SK-N-SH (cell line): ENCODE measurements at regions not wholly inside any gene's neighbourhood (a gene's known extent, or its start where the extent isn't known, plus 50 kb on each side); places are given as distances from the start of the nearest gene placed in this dataset.

Experiments
- CTCF ChIA-PET: fragments of 300-600, 350-600 bp; formaldehyde crosslinking; extraction: SDS; loops from one replicate; lab custom pipeline; 2021; lab: Yijun Ruan, JAX
- POLR2A ChIA-PET: fragments of 350-600 bp; sonication (Branson Sonifier 250); formaldehyde crosslinking; extraction: SDS; loops from one replicate; lab custom pipeline; 2020; ENCODE audit warnings: antibody characterized with exemption, inconsistent platforms; lab: Yijun Ruan, JAX
- DNase-seq: peaks from one replicate; pipeline ENCODE4 v3.0.0; 2012
- H2AFZ ChIP-seq: fragments of 200-600 bp; sonication (generic); 2 replicates; pipeline ENCODE4 v1.8.1; 2016; ENCODE audit warnings: antibody characterized with exemption, mild to moderate bottlenecking, low read depth
- H3F3A ChIP-seq: fragments of 200-600 bp; sonication (generic); replicated peaks from 2 replicates; pipeline ENCODE3; 2016; ENCODE audit warnings: antibody characterized with exemption, mild to moderate bottlenecking; ENCODE audit not compliant: insufficient read depth
- H3K27ac ChIP-seq, 2 experiments: fragments of 200-500 bp in 1 of 2; fragments of 200-600 bp in 1 of 2; sonication (Bioruptor generic) in 1 of 2; sonication (generic), shearing (Covaris generic) in 1 of 2; 2 replicates each; pipeline versions ENCODE4 v1.5.1 to v1.6.1; 2014 to 2016; ENCODE audit warnings: low read depth in 2 of 2, inconsistent platforms in 1 of 2, low read length in 1 of 2, mild to moderate bottlenecking in 1 of 2, mixed read lengths in 1 of 2
- H3K27me3 ChIP-seq: fragments of 200-600 bp; sonication (generic), shearing (Covaris generic); 2 replicates; pipeline ENCODE4 v1.6.1; 2016; ENCODE audit warnings: mixed run types; ENCODE audit not compliant: insufficient read depth
- H3K36me3 ChIP-seq, 2 experiments: fragments of 200-500 bp in 1 of 2; fragments of 200-600 bp in 1 of 2; sonication (Bioruptor generic) in 1 of 2; sonication (generic) in 1 of 2; replicated peaks in 1 of 2; 2 replicates each; pipeline versions ENCODE3 to v1.5.1; 2014 to 2016; ENCODE audit warnings: low read length in 1 of 2, mild to moderate bottlenecking in 1 of 2; ENCODE audit not compliant: insufficient read depth in 2 of 2, control insufficient read depth in 1 of 2
- H3K4me1 ChIP-seq, 2 experiments: fragments of 200-500 bp in 1 of 2; fragments of 200-600 bp in 1 of 2; sonication (Bioruptor generic) in 1 of 2; sonication (generic), shearing (Covaris generic) in 1 of 2; 2 replicates each; pipeline versions ENCODE4 v1.5.1 to v1.6.1; 2014 to 2016; ENCODE audit warnings: low read depth in 1 of 2, low read length in 1 of 2, mixed run types in 1 of 2; ENCODE audit not compliant: insufficient read depth in 2 of 2, control insufficient read depth in 1 of 2
- H3K4me2 ChIP-seq: fragments of 200-600 bp; sonication (generic), shearing (Covaris generic); 2 replicates; pipeline ENCODE4 v1.6.1; 2017; ENCODE audit warnings: mixed run types
- H3K4me3 ChIP-seq, 2 experiments: fragments of 200-500 bp in 1 of 2; fragments of 200-600 bp in 1 of 2; sonication (Bioruptor generic) in 1 of 2; sonication (generic), shearing (Covaris generic) in 1 of 2; 2 replicates each; pipeline versions ENCODE4 v1.5.1 to v1.8.1; 2014 to 2016; ENCODE audit warnings: low read depth in 2 of 2, inconsistent platforms in 1 of 2, low read length in 1 of 2, mild to moderate bottlenecking in 1 of 2, mixed read lengths in 1 of 2, moderate library complexity in 1 of 2
- H3K79me2 ChIP-seq: fragments of 200-600 bp; sonication (generic); 2 replicates; pipeline ENCODE4 v1.8.1; 2017; ENCODE audit warnings: mild to moderate bottlenecking; ENCODE audit not compliant: insufficient read depth
- H3K9ac ChIP-seq: fragments of 200-600 bp; sonication (generic); 2 replicates; pipeline ENCODE4 v1.6.1; 2017; ENCODE audit warnings: mixed run types
- H3K9me2 ChIP-seq: fragments of 200-600 bp; sonication (generic); 2 replicates; pipeline ENCODE4 v1.6.1; 2017; ENCODE audit warnings: mixed run types
- H3K9me3 ChIP-seq: fragments of 200-600 bp; sonication (generic); 2 replicates; pipeline ENCODE4 v1.6.1; 2017; ENCODE audit warnings: mixed run types, mild to moderate bottlenecking, moderate library complexity
- H4K20me1 ChIP-seq: fragments of 200-600 bp; sonication (generic); 2 replicates; pipeline ENCODE4 v1.6.1; 2017; ENCODE audit warnings: mild to moderate bottlenecking, mixed run types; ENCODE audit not compliant: insufficient read depth
- CHD2 ChIP-seq: fragments of 150-350 bp; IDR thresholded peaks from 2 replicates; pipeline ENCODE4 v1.6.1; 2018; ENCODE audit warnings: low read length; ENCODE audit not compliant: partially characterized antibody
- ELF1 ChIP-seq: IDR thresholded peaks from 2 replicates; pipeline ENCODE4 v1.4.0; 2012
- EP300 ChIP-seq, 2 experiments: IDR thresholded peaks; 2 replicates each; pipeline versions ENCODE4 v1.4.0 to v1.6.1; 2012; ENCODE audit warnings: borderline replicate concordance in 1 of 2, low read depth in 1 of 2, low read length in 1 of 2
- EZH2phosphoT487 ChIP-seq: fragments of 200-600 bp; sonication (generic); IDR thresholded peaks from 2 replicates; pipeline ENCODE4 v1.6.1; 2017; ENCODE audit warnings: low read depth, mixed run types, mild to moderate bottlenecking, antibody characterized with exemption, moderate library complexity, borderline replicate concordance
- FOSL2 ChIP-seq: IDR thresholded peaks from 2 replicates; pipeline ENCODE4 v1.4.0; 2012; ENCODE audit warnings: low read depth, mild to moderate bottlenecking, moderate library complexity, borderline replicate concordance
- MXI1 ChIP-seq: IDR thresholded peaks from 2 replicates; pipeline ENCODE4 v1.6.1; 2012; ENCODE audit warnings: mild to moderate bottlenecking, low read depth, low read length, improper control_type of control experiment
- POLR2AphosphoS5 ChIP-seq: IDR thresholded peaks from 2 replicates; pipeline ENCODE4 v1.6.1; 2012; ENCODE audit warnings: low read depth, low read length
- RFX5 ChIP-seq: IDR thresholded peaks from 2 replicates; pipeline ENCODE4 v1.6.1; 2012; ENCODE audit warnings: mild to moderate bottlenecking, improper control_type of control experiment, low read length
- WGBS: methylation state at CpG from one replicate; pipeline ENCODE4 v1.1.6; 2017; ENCODE audit warnings: low lambda C conversion rate; 5-methylcytosine and 5-hydroxymethylcytosine counted together
- TF ChIP-seq, protein P1 (sequence below): IDR thresholded peaks from 2 replicates; pipeline ENCODE4 v1.4.0; 2012; ENCODE audit warnings: low read depth
- TF ChIP-seq, protein P2 (sequence below): IDR thresholded peaks from 2 replicates; pipeline ENCODE4 v1.6.1; 2012; ENCODE audit warnings: mild to moderate bottlenecking, low read depth, low read length, moderate library complexity

DNA sequence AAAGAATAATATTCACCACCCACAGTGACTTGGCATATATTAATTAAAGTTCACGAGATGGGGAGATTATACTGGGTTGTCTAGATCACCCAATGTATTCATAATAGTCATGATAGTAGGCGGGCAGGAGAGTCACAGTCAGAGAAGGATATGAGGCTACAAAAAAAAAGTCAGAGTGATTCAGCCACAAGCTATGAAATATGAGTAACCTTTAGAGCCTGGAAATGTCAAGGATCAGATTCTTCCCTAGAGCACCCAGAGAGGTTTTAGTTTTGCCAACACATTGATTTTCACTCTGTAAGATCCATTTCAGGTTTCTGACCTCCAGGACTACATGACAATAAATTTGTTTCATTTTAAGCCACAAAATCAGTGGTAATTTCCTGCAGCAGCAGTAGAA, 501.9 kb downstream of the GABRG1 start:
- no peaks in the 10 kb centered on the region for H3K79me2 ChIP-seq
- H3K4me3 ChIP-seq = no peak overlapping the region
- CTCF ChIA-PET = no interaction called here
- no peaks in the 10 kb centered on the region for H3K27me3 ChIP-seq
- TF ChIP-seq ELF1 (no peak), MXI1 (no peak), FOSL2 (no peak)
- TF ChIP-seq, protein P1, sequence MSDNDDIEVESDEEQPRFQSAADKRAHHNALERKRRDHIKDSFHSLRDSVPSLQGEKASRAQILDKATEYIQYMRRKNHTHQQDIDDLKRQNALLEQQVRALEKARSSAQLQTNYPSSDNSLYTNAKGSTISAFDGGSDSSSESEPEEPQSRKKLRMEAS = no peak
- POLR2A ChIA-PET = no interaction called here
- no peak overlapping the region for H2AFZ ChIP-seq
- H3K4me2 ChIP-seq = no peak overlapping the region
- 4% methylated on average over 2 of the region's 2 CpGs for WGBS
- no peak overlapping the region for H3K9ac ChIP-seq
- no peaks in the 10 kb centered on the region for H3K9me2 ChIP-seq
- H3K36me3 ChIP-seq = no peaks in the 10 kb centered on the region
- no peaks in the 10 kb centered on the region for H4K20me1 ChIP-seq
- H3K27ac ChIP-seq = no peak overlapping the region
- H3F3A ChIP-seq = no peaks in the 10 kb centered on the region
- no peak for DNase-seq
- H3K9me3 ChIP-seq = no peaks in the 10 kb centered on the region
- H3K4me1 ChIP-seq = no peaks in the 10 kb centered on the region

DNA sequence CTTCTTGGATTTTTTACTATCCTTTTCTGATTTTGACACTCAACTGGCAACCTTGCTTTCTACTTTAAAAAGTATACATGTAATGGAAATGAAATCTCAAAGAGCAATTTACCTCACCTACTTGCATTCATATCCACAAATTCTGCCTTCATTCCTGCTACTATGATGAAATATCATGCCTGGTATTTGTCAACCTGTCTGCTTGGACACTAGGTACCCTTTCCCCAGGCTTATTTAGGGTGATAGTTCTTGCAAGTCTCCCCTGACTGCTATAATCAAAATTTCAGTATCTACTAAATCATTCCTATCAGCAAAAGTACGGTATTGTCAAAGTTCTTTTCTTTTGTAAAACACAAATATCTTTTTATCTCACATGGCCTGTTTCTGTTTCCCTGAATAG, 503.0 kb downstream of the GABRG1 start:
- H3K27me3 ChIP-seq = no peaks in the 10 kb centered on the region
- H3K9me2 ChIP-seq = no peaks in the 10 kb centered on the region
- H3K9me3 ChIP-seq = no peaks in the 10 kb centered on the region
- CTCF ChIA-PET = interaction anchor here (0.8 kb wide), 1 partner anchor 12 kb away, joined by 3 read pairs; no protein-coding TSS in a partner anchor
- no peak overlapping the region for H3K4me2 ChIP-seq
- no peak for TF ChIP-seq EZH2phosphoT487
- TF ChIP-seq MXI1 = no peak
- TF ChIP-seq, protein P2, sequence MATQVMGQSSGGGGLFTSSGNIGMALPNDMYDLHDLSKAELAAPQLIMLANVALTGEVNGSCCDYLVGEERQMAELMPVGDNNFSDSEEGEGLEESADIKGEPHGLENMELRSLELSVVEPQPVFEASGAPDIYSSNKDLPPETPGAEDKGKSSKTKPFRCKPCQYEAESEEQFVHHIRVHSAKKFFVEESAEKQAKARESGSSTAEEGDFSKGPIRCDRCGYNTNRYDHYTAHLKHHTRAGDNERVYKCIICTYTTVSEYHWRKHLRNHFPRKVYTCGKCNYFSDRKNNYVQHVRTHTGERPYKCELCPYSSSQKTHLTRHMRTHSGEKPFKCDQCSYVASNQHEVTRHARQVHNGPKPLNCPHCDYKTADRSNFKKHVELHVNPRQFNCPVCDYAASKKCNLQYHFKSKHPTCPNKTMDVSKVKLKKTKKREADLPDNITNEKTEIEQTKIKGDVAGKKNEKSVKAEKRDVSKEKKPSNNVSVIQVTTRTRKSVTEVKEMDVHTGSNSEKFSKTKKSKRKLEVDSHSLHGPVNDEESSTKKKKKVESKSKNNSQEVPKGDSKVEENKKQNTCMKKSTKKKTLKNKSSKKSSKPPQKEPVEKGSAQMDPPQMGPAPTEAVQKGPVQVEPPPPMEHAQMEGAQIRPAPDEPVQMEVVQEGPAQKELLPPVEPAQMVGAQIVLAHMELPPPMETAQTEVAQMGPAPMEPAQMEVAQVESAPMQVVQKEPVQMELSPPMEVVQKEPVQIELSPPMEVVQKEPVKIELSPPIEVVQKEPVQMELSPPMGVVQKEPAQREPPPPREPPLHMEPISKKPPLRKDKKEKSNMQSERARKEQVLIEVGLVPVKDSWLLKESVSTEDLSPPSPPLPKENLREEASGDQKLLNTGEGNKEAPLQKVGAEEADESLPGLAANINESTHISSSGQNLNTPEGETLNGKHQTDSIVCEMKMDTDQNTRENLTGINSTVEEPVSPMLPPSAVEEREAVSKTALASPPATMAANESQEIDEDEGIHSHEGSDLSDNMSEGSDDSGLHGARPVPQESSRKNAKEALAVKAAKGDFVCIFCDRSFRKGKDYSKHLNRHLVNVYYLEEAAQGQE = no peak
- TF ChIP-seq FOSL2 = no peak
- no peak for TF ChIP-seq CHD2
- no peak for TF ChIP-seq RFX5
- TF ChIP-seq POLR2AphosphoS5 = no peak
- TF ChIP-seq EP300 (IDR thresholded peaks at IDR 0.05; ENCODE audit: borderline replicate concordance in 1 of 2, low read depth in 1 of 2, low read length in 1 of 2) = no peak
- TF ChIP-seq, all 33 proteins: peak for 0
- Histone ChIP-seq H3K36me3 (no peaks in the 10 kb centered on the region), H3K9ac (no peak overlapping the region), H4K20me1 (no peaks in the 10 kb centered on the region), H3K79me2 (no peaks in the 10 kb centered on the region), H3F3A (no peaks in the 10 kb centered on the region), H2AFZ (no peak overlapping the region), H3K4me3 (no peak overlapping the region), H3K27ac (no peak overlapping the region), H3K4me1 (no peaks in the 10 kb centered on the region)
- WGBS = 12% methylated on average over 1 of the region's 1 CpG
- DNase-seq = no peak
- POLR2A ChIA-PET = no interaction called here
